DOHH2 (cell line): ENCODE measurements at regions not wholly inside any gene's neighbourhood (a gene's known extent, or its start where the extent isn't known, plus 50 kb on each side); places are given as distances from the start of the nearest gene placed in this dataset.

Experiments used
- H3F3A ChIP-seq: fragments of 200-600 bp; sonication (generic), shearing (Covaris generic); 2 replicates; pipeline ENCODE4 v1.6.0; 2016; ENCODE audit warnings: antibody characterized with exemption, mild to moderate bottlenecking; ENCODE audit not compliant: control insufficient read depth, insufficient read depth
- H3K27ac ChIP-seq: fragments of 200-600 bp; sonication (generic); 2 replicates; pipeline ENCODE4 v1.5.1; 2014; ENCODE audit warnings: low read depth, mild to moderate bottlenecking, low read length, moderate library complexity
- H3K27me3 ChIP-seq: fragments of 200-600 bp; sonication (generic); 2 replicates; pipeline ENCODE4 v1.6.1; 2014; ENCODE audit warnings: mild to moderate bottlenecking, low read length, mixed read lengths; ENCODE audit not compliant: control insufficient read depth
- H3K36me3 ChIP-seq: fragments of 200-600 bp; sonication (generic); 2 replicates; pipeline ENCODE4 v1.6.1; 2014; ENCODE audit warnings: mild to moderate bottlenecking, low read length, moderate library complexity, mixed read lengths; ENCODE audit not compliant: control insufficient read depth
- H3K4me1 ChIP-seq: fragments of 200-600 bp; sonication (generic); 2 replicates; pipeline ENCODE4 v1.6.1; 2014; ENCODE audit warnings: mild to moderate bottlenecking, low read length, mixed read lengths; ENCODE audit not compliant: control insufficient read depth
- H3K4me2 ChIP-seq: fragments of 200-600 bp; sonication (generic); 2 replicates; pipeline ENCODE4 v1.6.0; 2014; ENCODE audit warnings: mild to moderate bottlenecking, low read length, moderate library complexity
- H3K4me3 ChIP-seq: fragments of 200-600 bp; sonication (generic); 2 replicates; pipeline ENCODE4 v1.5.1; 2014; ENCODE audit warnings: mild to moderate bottlenecking, low read length, mixed read lengths
- H3K79me2 ChIP-seq: fragments of 200-600 bp; sonication (generic); 2 replicates; pipeline ENCODE4 v1.6.1; 2014; ENCODE audit warnings: mild to moderate bottlenecking, low read length, mixed read lengths; ENCODE audit not compliant: control insufficient read depth
- H3K9me2 ChIP-seq: fragments of 200-600 bp; sonication (generic); replicated peaks from 2 replicates; pipeline ENCODE4 v1.6.1; 2014; ENCODE audit warnings: mild to moderate bottlenecking, low read length, mixed read lengths; ENCODE audit not compliant: control insufficient read depth
- H3K9me3 ChIP-seq: fragments of 200-600 bp; sonication (generic); 2 replicates; pipeline ENCODE4 v1.6.1; 2014; ENCODE audit warnings: antibody characterized with exemption, low read length, mixed read lengths; ENCODE audit not compliant: control insufficient read depth, insufficient read depth
- H4K20me1 ChIP-seq: fragments of 200-600 bp; sonication (generic); 2 replicates; pipeline ENCODE4 v1.6.0; 2014; ENCODE audit warnings: low read depth, mild to moderate bottlenecking, antibody characterized with exemption, low read length, moderate library complexity; ENCODE audit not compliant: control insufficient read depth, insufficient read depth
- CTCF ChIP-seq: fragments of 200-600 bp; sonication (generic); IDR thresholded peaks from one replicate; pipeline ENCODE4 v1.5.1; 2014; ENCODE audit warnings: antibody characterized with exemption, mild to moderate bottlenecking, low read depth, low read length; ENCODE audit not compliant: poor library complexity, severe bottlenecking
- EZH2phosphoT487 ChIP-seq: fragments of 200-600 bp; sonication (generic); IDR thresholded peaks from 2 replicates; pipeline ENCODE4 v1.6.1; 2017; ENCODE audit warnings: borderline replicate concordance, mild to moderate bottlenecking, antibody characterized with exemption, low read length, moderate library complexity, mixed read lengths

GRCh38 chr19:37303591-37304171 lies 67.2 kb upstream of the ZNF527 start:
- no peaks in the 10 kb centered on the region for H3K4me1 ChIP-seq
- no peak overlapping the region for H3K4me2 ChIP-seq
- no peaks in the 10 kb centered on the region for H3K27me3 ChIP-seq
- H3K36me3 ChIP-seq: no peaks in the 10 kb centered on the region
- no peaks in the 10 kb centered on the region for H3K9me2 ChIP-seq
- no peaks in the 10 kb centered on the region for H3F3A ChIP-seq
- H3K79me2 ChIP-seq: no peaks in the 10 kb centered on the region
- H3K27ac ChIP-seq: no peak overlapping the region
- H3K9me3 ChIP-seq: peaks cover 24% of the 10 kb centered on the region; the same call in 1 of the 2 replicates
- no peaks in the 10 kb centered on the region for H4K20me1 ChIP-seq
- H3K4me3 ChIP-seq: no peak overlapping the region
- no peak for TF ChIP-seq EZH2phosphoT487
- TF ChIP-seq CTCF: no peak

DNA sequence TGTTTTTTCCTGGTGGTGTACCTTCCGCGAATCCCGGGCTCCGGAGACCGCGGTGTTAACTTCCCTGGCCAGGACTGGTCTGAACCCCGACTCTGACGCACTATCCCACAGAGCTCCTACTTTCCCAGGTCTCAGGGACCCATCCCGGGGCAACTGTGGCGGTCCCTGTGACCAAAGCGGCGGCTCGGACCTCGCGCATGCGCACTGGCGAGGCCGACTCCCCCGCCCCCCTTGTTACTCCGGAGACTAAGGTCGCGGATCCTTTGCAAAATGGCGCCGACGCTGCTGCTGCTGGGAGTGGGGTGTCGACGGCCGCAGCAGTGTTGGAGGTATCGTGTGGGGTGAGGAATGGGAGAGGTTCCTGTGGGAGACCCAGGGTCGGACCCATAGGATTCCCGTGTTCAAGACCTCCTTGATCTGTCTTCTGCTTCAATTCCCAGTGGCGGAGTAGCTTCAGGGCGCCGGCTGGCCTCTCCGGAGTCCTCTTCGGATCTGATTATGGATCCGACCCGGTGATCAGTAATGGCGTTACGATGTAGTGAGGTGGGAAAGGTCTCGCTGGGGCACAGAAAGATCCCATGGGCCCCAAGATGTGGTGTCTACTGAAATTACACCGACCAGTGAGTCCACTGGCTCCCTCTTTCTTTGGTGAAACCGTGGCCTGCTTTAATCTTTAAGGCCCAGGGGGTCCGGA lies 66.6 kb upstream of the ZNF527 start:
- Histone ChIP-seq H3K27ac (no peak overlapping the region), H3K9me3 (peaks cover 27% of the 10 kb centered on the region; the same call in 1 of the 2 replicates), H3K4me3 (no peak overlapping the region), H3K4me1 (no peaks in the 10 kb centered on the region), H3K27me3 (no peaks in the 10 kb centered on the region), H3K79me2 (no peaks in the 10 kb centered on the region), H3K4me2 (no peak overlapping the region), H3F3A (no peaks in the 10 kb centered on the region), H3K36me3 (no peaks in the 10 kb centered on the region), H4K20me1 (no peaks in the 10 kb centered on the region), H3K9me2 (no peaks in the 10 kb centered on the region)
- TF ChIP-seq EZH2phosphoT487: no peak
- no peak for TF ChIP-seq CTCF

DNA sequence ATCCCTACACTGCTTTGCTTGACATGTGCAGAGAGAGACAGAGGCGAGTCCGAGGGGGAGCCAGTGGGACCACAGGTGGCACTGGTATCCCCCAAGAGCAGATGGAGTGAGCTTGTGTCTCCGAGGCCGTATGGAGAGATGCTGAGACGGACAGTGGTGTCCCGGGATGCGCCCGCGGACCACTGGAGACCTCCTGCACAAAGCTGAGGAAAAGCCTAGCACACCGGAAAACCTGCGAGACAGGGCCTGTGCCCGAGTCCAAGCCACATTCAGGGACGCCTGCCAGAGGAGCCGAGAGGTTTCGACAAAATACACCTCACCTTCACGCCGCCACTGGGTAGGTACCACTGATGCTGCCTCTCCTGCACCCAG lies 66.0 kb upstream of the ZNF527 start:
- no peaks in the 10 kb centered on the region for H3K9me2 ChIP-seq
- no peaks in the 10 kb centered on the region for H3K4me1 ChIP-seq
- H3K27ac ChIP-seq: no peak overlapping the region
- no peak overlapping the region for H3K4me3 ChIP-seq
- H3K27me3 ChIP-seq: no peaks in the 10 kb centered on the region
- no peaks in the 10 kb centered on the region for H3K79me2 ChIP-seq
- no peaks in the 10 kb centered on the region for H3K36me3 ChIP-seq
- TF ChIP-seq CTCF (no peak), EZH2phosphoT487 (no peak)
- H4K20me1 ChIP-seq: no peaks in the 10 kb centered on the region
- no peaks in the 10 kb centered on the region for H3F3A ChIP-seq
- peaks cover 27% of the 10 kb centered on the region; the same call in 1 of the 2 replicates for H3K9me3 ChIP-seq
- no peak overlapping the region for H3K4me2 ChIP-seq
